Spinal cord (tissue), 9 donors: ENCODE measurements at regions not wholly inside any gene's neighbourhood (a gene's known extent, or its start where the extent isn't known, plus 50 kb on each side); places are given as distances from the start of the nearest gene placed in this dataset.
"Not testable (repeated sequence)": the region's sequence is repeated elsewhere in the genome, so short reads cannot be mapped to it uniquely, and the experiment has no call there.

ENCODE experiments used
- DNase-seq, 6 donors: peaks; one replicate each; pipeline versions ENCODE4 v3.0.0 to v3.0.0-alpha.2; 2013 to 2015; ENCODE audit warnings: low spot score in 6 of 6, low read depth in 4 of 6
- H3K27ac ChIP-seq: one replicate; pipeline ENCODE4 v1.5.1; 2013; ENCODE audit warnings: low read depth, low read length, control low read depth
- H3K27me3 ChIP-seq: one replicate; pipeline ENCODE4 v1.6.1; 2013; ENCODE audit warnings: low read length; ENCODE audit not compliant: control insufficient read depth, insufficient read depth
- H3K36me3 ChIP-seq: one replicate; pipeline ENCODE4 v1.6.1; 2013; ENCODE audit warnings: low read length; ENCODE audit not compliant: control insufficient read depth, insufficient read depth
- H3K4me1 ChIP-seq: one replicate; pipeline ENCODE4 v1.6.1; 2013; ENCODE audit warnings: low read length; ENCODE audit not compliant: control insufficient read depth, insufficient read depth
- H3K4me3 ChIP-seq: one replicate; pipeline ENCODE4 v1.5.1; 2013; ENCODE audit warnings: low read depth, low read length, control low read depth
- H3K9me3 ChIP-seq: one replicate; pipeline ENCODE4 v1.6.1; 2013; ENCODE audit warnings: low read length; ENCODE audit not compliant: control insufficient read depth, insufficient read depth
- WGBS: methylation state at CpG from one replicate; pipeline ENCODE4 v1.1.5; 2013; ENCODE audit warnings: missing lambda C conversion rate; ENCODE audit not compliant: insufficient coverage; 5-methylcytosine and 5-hydroxymethylcytosine counted together
- donor health status: healthy.

- H3K4me3 ChIP-seq: no peak overlapping the region
- H3K36me3 ChIP-seq: no peaks in the 10 kb centered on the region
- peaks cover under 1% of the 10 kb centered on the region for H3K9me3 ChIP-seq
- no peak overlapping the region for H3K27ac ChIP-seq
- DNase-seq: no peak
- peaks cover under 1% of the 10 kb centered on the region for H3K4me1 ChIP-seq
- no peaks in the 10 kb centered on the region for H3K27me3 ChIP-seq
- whole genome bisulfite sequencing: no CpG with 5 or more reads among the region's 2 CpGs
Observed at GRCh38 chr4:38333219-38333618, 330.8 kb upstream of the KLF3 start.

- H3K36me3 ChIP-seq: no peaks in the 10 kb centered on the region
- no peak overlapping the region for H3K4me3 ChIP-seq
- DNase-seq: no peak
- no CpG with 5 or more reads among the region's 1 CpG for WGBS
- H3K27ac ChIP-seq: no peak overlapping the region
- H3K9me3 ChIP-seq: peaks cover 4% of the 10 kb centered on the region
- no peaks in the 10 kb centered on the region for H3K27me3 ChIP-seq
- H3K4me1 ChIP-seq: no peaks in the 10 kb centered on the region
Observed at GRCh38 chr4:38334791-38335190, 329.2 kb upstream of the KLF3 start.

GRCh38 chr4:38338939-38339338 lies 325.1 kb upstream of the KLF3 start:
- not testable (repeated sequence) for H3K27ac ChIP-seq, H3K4me3 ChIP-seq, H3K9me3 ChIP-seq, DNase-seq, H3K4me1 ChIP-seq, H3K27me3 ChIP-seq, H3K36me3 ChIP-seq
- no CpG with 5 or more reads among the region's 1 CpG for WGBS

GRCh38 chr4:38343608-38344007 lies 320.4 kb upstream of the KLF3 start:
- peak in 1 of 6 donors; percentile 47 for DNase-seq
- Histone ChIP-seq H3K4me1 (no peaks in the 10 kb centered on the region), H3K27ac (no peak overlapping the region), H3K9me3 (peaks cover 1% of the 10 kb centered on the region), H3K27me3 (no peaks in the 10 kb centered on the region), H3K4me3 (no peak overlapping the region), H3K36me3 (no peaks in the 10 kb centered on the region)
- WGBS: no CpG with 5 or more reads among the region's 2 CpGs

GRCh38 chr4:38344929-38345328 lies 319.1 kb upstream of the KLF3 start:
- no CpG with 5 or more reads among the region's 1 CpG for WGBS
- DNase-seq: no peak

GRCh38 chr4:38347251-38347650 lies 316.7 kb upstream of the KLF3 start:
- WGBS: 92% methylated on average over 2 of the region's 3 CpGs
- DNase-seq: no peak
- H3K27me3 ChIP-seq: no peaks in the 10 kb centered on the region
- no peaks in the 10 kb centered on the region for H3K36me3 ChIP-seq
- H3K9me3 ChIP-seq: peaks cover 1% of the 10 kb centered on the region
- H3K4me3 ChIP-seq: no peak overlapping the region
- no peaks in the 10 kb centered on the region for H3K4me1 ChIP-seq
- no peak overlapping the region for H3K27ac ChIP-seq

More at GRCh38 chr4:38344929-38345328, 319.1 kb upstream of the KLF3 start:
- Histone ChIP-seq H3K4me1 (no peaks in the 10 kb centered on the region), H3K27me3 (no peaks in the 10 kb centered on the region), H3K36me3 (no peaks in the 10 kb centered on the region), H3K27ac (no peak overlapping the region), H3K9me3 (peaks cover 1% of the 10 kb centered on the region), H3K4me3 (no peak overlapping the region)

GRCh38 chr4:38354421-38354820 lies 309.6 kb upstream of the KLF3 start:
- H3K4me3 ChIP-seq: no peak overlapping the region
- no CpG with 5 or more reads among the region's 1 CpG for WGBS

GRCh38 chr4:38354872-38355271 lies 309.1 kb upstream of the KLF3 start:
- no CpG with 5 or more reads among the region's 5 CpGs for WGBS
- no peak for DNase-seq
- Histone ChIP-seq H3K27ac (no peak overlapping the region), H3K27me3 (no peaks in the 10 kb centered on the region), H3K4me1 (no peaks in the 10 kb centered on the region), H3K36me3 (no peaks in the 10 kb centered on the region), H3K9me3 (peaks cover 3% of the 10 kb centered on the region), H3K4me3 (no peak overlapping the region)

More at GRCh38 chr4:38354421-38354820, 309.6 kb upstream of the KLF3 start:
- H3K27me3 ChIP-seq: no peaks in the 10 kb centered on the region
- no peaks in the 10 kb centered on the region for H3K4me1 ChIP-seq
- H3K9me3 ChIP-seq: peaks cover 3% of the 10 kb centered on the region
- DNase-seq: no peak
- no peaks in the 10 kb centered on the region for H3K36me3 ChIP-seq
- no peak overlapping the region for H3K27ac ChIP-seq

- no peak for DNase-seq
- H3K9me3 ChIP-seq: peaks cover 3% of the 10 kb centered on the region
- H3K27ac ChIP-seq: no peak overlapping the region
- H3K36me3 ChIP-seq: no peaks in the 10 kb centered on the region
- no peaks in the 10 kb centered on the region for H3K4me1 ChIP-seq
- no peaks in the 10 kb centered on the region for H3K27me3 ChIP-seq
- H3K4me3 ChIP-seq: no peak overlapping the region
Observed at GRCh38 chr4:38356686-38357085, 307.3 kb upstream of the KLF3 start.

GRCh38 chr4:38357546-38357945 lies 306.5 kb upstream of the KLF3 start:
- no peak for DNase-seq
- H3K4me3 ChIP-seq: no peak overlapping the region
- WGBS: 91% methylated on average over 3 of the region's 6 CpGs
- peaks cover 3% of the 10 kb centered on the region for H3K9me3 ChIP-seq
- no peaks in the 10 kb centered on the region for H3K27me3 ChIP-seq
- H3K27ac ChIP-seq: no peak overlapping the region
- no peaks in the 10 kb centered on the region for H3K36me3 ChIP-seq
- no peaks in the 10 kb centered on the region for H3K4me1 ChIP-seq
